PC-3 (cell line): ENCODE measurements at regions not wholly inside any gene's neighbourhood (a gene's known extent, or its start where the extent isn't known, plus 50 kb on each side); places are given as distances from the start of the nearest gene placed in this dataset.

ENCODE experiments used
- CTCF ChIP-seq: fragments of 300-600 bp; sonication (generic); conservative IDR thresholded peaks from 2 replicates; pipeline ENCODE4 v1.5.1; 2017; ENCODE audit warnings: antibody characterized with exemption, low read depth, mild to moderate bottlenecking, low read length
- EZH2 ChIP-seq: fragments of 300-600 bp; sonication (generic); IDR thresholded peaks from one replicate; pipeline ENCODE4 v1.6.1; 2017; ENCODE audit warnings: antibody characterized with exemption, mild to moderate bottlenecking, low read length; ENCODE audit not compliant: unreplicated experiment
- EZH2phosphoT487 ChIP-seq: fragments of 300-600 bp; sonication (generic); IDR thresholded peaks from 2 replicates; pipeline ENCODE4 v1.6.1; 2018; ENCODE audit warnings: mild to moderate bottlenecking, antibody characterized with exemption, low read length, borderline replicate concordance

GRCh38 chr7:28231176-28231575 lies 50.6 kb upstream of the JAZF1 start:
- TF ChIP-seq CTCF (no peak), EZH2 (no peak), EZH2phosphoT487 (no peak)
